ENCODE measurements at regions not wholly inside any gene's neighbourhood (a gene's known extent, or its start where the extent isn't known, plus 50 kb on each side); places are given as distances from the start of the nearest gene placed in this dataset.
A peak's percentile ranks its signal among the peaks of the same experiment; 100 is the strongest.
"Not testable (repeated sequence)": the region's sequence is repeated elsewhere in the genome, so short reads cannot be mapped to it uniquely, and the experiment has no call there.

DNA sequence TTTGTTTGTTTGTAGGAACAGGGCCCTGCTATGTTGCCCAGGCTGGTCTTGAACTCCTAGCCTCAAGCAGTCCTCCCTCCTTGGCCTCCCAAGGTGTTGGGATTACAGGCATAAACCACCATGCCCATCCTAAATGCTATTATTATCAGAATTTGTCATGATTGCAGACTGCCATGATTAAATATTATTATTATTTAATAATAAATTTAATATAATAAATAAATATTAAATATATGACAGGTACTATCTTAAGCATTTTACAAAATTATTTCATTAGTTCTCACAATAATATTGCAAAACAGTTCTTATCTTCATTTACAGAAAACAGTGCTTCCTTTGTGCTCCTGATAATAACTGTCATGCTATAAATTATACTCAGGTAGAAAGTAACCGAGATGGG is 133.4 kb upstream of the JADE1 start:
- H3K27ac ChIP-seq, result no peak overlapping the region
- TF ChIP-seq ZFX (IDR thresholded peaks at IDR 0.05), result no peak
- TF ChIP-seq, protein P1, sequence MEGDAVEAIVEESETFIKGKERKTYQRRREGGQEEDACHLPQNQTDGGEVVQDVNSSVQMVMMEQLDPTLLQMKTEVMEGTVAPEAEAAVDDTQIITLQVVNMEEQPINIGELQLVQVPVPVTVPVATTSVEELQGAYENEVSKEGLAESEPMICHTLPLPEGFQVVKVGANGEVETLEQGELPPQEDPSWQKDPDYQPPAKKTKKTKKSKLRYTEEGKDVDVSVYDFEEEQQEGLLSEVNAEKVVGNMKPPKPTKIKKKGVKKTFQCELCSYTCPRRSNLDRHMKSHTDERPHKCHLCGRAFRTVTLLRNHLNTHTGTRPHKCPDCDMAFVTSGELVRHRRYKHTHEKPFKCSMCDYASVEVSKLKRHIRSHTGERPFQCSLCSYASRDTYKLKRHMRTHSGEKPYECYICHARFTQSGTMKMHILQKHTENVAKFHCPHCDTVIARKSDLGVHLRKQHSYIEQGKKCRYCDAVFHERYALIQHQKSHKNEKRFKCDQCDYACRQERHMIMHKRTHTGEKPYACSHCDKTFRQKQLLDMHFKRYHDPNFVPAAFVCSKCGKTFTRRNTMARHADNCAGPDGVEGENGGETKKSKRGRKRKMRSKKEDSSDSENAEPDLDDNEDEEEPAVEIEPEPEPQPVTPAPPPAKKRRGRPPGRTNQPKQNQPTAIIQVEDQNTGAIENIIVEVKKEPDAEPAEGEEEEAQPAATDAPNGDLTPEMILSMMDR (conservative IDR thresholded peaks at IDR 0.05), result no peak

DNA sequence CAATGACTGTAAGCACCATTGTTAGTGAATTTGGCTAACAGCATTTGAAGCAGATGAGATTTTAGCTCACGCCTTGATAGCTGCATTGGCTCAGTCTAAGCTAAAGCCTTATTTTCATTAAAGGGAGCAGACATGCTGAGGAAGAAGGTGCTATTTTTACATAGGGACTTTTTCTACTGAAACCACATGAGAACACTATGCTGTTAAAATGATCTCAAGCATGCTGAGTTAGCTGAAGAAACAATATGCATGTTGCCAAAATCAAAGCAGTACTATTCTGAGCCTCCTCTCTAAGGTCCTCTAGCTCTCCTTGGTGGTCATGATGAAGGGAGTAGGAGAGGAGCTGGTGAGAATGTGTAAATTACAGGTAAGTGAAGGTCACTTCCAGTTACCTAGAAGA is 134.4 kb upstream of the JADE1 start:
- no peak overlapping the region for H3K27ac ChIP-seq

DNA sequence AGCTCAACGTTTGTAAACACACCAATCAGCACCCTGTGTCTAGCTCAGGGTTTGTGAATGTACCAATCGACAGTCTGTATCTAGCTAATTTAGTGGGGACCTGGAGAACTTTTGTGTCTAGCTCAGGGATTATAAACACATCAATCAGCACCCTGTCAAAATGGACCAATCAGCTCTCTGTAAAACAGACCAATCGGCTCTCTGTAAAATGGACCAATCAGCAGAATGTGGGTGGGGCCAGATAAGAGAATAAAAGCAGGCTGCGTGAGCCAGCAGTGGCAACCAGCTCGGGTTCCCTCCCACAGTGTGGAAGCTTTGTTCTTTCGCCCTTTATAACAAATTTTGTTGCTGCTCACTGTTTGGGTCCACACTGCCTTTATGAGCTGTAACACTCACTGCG is 136.3 kb upstream of the JADE1 start:
- H3K27ac ChIP-seq, result not testable (repeated sequence)

More for the DNA sequence above, 134.4 kb upstream of the JADE1 start:
- TF ChIP-seq, protein P1 (conservative IDR thresholded peaks at IDR 0.05), result no peak
- no peak for TF ChIP-seq ZFX (IDR thresholded peaks at IDR 0.05)

DNA sequence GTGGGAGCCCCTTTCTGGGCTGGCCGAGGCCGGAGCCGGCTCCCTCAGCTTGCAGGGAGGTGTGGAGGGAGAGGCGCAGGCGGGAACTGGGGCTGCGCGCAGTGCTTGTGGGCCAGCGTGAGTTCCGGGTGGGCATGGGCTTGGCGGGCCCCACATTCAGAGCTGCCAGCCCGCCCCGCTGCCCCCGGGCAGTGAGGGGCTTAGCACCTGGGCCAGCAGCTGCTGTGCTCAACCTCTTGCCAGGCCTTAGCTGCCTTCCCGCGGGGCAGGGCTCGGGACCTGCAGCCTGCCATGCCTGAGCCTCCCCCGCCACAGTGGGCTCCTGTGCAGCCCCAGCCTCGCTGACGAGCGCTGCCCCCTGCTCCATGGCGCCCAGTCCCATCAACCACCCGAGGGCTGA is 136.9 kb upstream of the JADE1 start:
- not testable (repeated sequence) for H3K27ac ChIP-seq

DNA sequence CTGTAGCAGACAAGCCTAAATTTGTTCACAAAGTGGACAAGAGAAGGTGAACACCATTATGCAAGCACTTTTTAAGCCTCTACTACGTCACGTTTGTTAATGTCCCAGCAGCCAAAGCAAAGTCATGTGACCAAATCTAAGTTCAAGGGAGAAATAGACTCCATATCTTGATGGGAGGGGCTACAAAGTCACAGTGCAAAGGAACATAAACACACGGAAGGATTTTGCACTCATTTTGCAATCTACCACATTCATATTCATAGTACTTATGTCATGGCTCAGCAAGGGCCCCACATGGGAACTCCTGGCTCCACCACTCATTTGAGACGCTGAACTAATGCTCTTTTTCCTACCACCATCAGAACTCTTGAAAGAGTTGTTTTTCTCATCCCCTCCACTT is 139.0 kb upstream of the JADE1 start:
- no peak overlapping the region for H3K27ac ChIP-seq
- no peak for TF ChIP-seq ZFX (IDR thresholded peaks at IDR 0.05)
- TF ChIP-seq, protein P1 (conservative IDR thresholded peaks at IDR 0.05), result no peak

DNA sequence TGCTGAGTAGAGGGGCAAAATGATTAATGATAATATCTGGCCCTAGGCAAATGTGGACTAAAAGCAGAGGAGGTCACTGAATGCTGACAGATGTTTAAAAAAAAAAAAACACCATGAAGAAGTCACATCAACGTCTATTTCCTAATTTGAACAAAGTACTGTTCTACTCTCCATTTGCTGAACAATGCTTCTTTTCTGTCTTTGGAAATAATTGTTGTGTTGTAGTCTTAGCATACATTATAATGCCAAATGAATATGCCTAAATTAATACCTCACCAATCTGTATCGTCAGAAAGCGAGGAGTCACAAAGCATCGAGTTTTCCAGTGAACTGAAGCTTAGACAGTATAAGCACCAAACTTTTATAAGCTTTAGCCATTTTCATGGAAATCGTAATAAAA is 140.9 kb upstream of the JADE1 start:
- H3K27ac ChIP-seq, result no peak overlapping the region
- no peak for TF ChIP-seq ZFX (IDR thresholded peaks at IDR 0.05)
- TF ChIP-seq, protein P1 (conservative IDR thresholded peaks at IDR 0.05), result no peak

DNA sequence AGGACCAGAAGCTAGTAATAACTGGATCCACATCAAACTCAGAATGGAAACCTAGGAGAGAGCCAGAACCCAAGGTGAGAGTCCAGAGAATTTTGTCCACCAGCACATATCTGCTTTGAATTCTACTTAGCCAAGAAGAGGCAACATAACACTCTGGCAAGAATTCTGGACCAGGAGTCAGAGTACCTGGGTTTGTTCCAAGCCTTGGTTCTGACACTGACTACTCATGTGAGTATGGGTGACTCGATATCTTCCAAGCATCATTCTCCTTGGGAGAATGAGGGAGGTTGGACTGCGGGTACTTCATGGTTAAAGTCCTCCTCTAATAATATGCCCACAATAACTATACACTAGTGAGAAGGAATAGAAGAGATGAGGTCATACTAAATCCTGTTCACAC is 144.0 kb upstream of the JADE1 start:
- no peak for TF ChIP-seq ZFX (IDR thresholded peaks at IDR 0.05)
- TF ChIP-seq, protein P1 (conservative IDR thresholded peaks at IDR 0.05), result no peak
- H3K27ac ChIP-seq, result no peak overlapping the region

DNA sequence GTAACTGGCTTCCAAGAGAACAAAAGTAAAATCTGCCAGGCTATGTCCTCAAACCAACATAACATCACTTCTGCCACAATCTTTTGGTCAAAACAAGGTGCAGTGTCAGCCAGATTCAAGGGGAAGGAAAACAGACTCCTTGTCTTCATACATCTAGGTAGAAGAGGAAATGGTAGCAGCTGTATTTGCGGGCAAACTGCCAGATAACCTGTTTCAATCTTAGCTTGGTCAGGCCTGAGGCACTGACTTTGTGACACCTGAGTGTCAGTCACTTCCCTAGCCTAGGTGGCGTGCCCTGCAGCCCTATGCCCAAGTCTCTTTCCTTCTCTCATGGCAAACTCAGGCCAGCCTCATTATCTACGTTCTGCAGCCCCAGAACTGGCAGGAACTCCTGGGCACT is 146.2 kb upstream of the JADE1 start:
- TF ChIP-seq, protein P1 (conservative IDR thresholded peaks at IDR 0.05), result no peak
- TF ChIP-seq ZFX (IDR thresholded peaks at IDR 0.05), result no peak
- 0 out of 2 replicates have a peak overlapping the region, but pooled peaks have one; percentile 11 for H3K27ac ChIP-seq

DNA sequence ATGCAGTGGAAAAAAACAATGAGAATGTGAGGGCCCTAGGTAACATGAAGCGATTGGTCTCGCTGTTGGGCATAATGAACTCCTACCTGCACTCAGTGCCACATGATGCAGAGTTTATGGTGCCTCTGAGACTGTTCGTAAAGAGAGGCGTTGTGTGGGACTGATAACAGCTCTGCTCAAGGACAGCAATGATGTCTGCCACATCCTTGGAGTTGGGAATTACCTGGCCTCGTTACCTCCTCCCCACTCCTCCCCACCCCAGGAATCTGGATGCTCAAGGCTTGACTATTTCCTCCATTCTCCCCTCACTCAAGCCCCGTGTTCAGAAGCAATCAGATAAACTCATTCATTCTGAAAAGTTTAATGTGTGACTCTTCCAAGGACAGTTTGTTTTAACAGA is 148.0 kb upstream of the JADE1 start:
- peak overlapping the region; percentile 38; the same call in 1 of the 2 replicates for H3K27ac ChIP-seq
- TF ChIP-seq, protein P1 (conservative IDR thresholded peaks at IDR 0.05), result no peak
- TF ChIP-seq ZFX (IDR thresholded peaks at IDR 0.05), result no peak
